ENCODE measurements at regions not wholly inside any gene's neighbourhood (a gene's known extent, or its start where the extent isn't known, plus 50 kb on each side); places are given as distances from the start of the nearest gene placed in this dataset.

DNA sequence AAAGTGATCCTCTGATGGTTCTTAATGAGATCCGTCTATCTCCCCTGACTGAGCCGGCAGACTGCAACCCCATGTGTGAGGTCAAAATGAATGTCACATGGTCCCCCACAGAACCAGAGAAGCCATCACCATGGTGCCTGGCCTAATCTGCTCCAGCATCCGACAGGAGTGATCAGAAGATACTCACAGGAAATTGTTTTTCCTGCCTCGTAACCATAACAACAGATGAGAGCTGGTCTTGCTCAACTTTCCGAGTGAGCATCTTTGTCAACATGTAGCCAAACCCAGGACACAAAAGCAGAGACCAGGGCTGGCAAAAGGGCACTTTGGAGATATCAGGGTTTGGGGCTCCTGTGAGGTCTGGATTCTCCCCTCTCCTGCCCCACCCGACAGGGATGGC is 72.1 kb upstream of the C14orf180 start:
- TF ChIP-seq, protein P1, sequence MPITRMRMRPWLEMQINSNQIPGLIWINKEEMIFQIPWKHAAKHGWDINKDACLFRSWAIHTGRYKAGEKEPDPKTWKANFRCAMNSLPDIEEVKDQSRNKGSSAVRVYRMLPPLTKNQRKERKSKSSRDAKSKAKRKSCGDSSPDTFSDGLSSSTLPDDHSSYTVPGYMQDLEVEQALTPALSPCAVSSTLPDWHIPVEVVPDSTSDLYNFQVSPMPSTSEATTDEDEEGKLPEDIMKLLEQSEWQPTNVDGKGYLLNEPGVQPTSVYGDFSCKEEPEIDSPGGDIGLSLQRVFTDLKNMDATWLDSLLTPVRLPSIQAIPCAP (CRISPR knock-in tag; IDR thresholded peaks at IDR 0.05): no peak
- no peak for TF ChIP-seq ZNF317 (CRISPR knock-in tag; IDR thresholded peaks at IDR 0.05; ENCODE audit: borderline replicate concordance, low read depth)
- TF ChIP-seq, protein P2, sequence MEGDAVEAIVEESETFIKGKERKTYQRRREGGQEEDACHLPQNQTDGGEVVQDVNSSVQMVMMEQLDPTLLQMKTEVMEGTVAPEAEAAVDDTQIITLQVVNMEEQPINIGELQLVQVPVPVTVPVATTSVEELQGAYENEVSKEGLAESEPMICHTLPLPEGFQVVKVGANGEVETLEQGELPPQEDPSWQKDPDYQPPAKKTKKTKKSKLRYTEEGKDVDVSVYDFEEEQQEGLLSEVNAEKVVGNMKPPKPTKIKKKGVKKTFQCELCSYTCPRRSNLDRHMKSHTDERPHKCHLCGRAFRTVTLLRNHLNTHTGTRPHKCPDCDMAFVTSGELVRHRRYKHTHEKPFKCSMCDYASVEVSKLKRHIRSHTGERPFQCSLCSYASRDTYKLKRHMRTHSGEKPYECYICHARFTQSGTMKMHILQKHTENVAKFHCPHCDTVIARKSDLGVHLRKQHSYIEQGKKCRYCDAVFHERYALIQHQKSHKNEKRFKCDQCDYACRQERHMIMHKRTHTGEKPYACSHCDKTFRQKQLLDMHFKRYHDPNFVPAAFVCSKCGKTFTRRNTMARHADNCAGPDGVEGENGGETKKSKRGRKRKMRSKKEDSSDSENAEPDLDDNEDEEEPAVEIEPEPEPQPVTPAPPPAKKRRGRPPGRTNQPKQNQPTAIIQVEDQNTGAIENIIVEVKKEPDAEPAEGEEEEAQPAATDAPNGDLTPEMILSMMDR (IDR thresholded peaks at IDR 0.05): no peak
- no peak for TF ChIP-seq CBFB (CRISPR knock-in tag; IDR thresholded peaks at IDR 0.05; ENCODE audit: low read depth)
- no peak for TF ChIP-seq ATF1 (CRISPR knock-in tag; IDR thresholded peaks at IDR 0.05)
- no peak for TF ChIP-seq ZNF416 (CRISPR knock-in tag; IDR thresholded peaks at IDR 0.05)
- TF ChIP-seq ZNF121 (CRISPR knock-in tag; IDR thresholded peaks at IDR 0.05): no peak
- TF ChIP-seq MXD4 (CRISPR knock-in tag; IDR thresholded peaks at IDR 0.05; ENCODE audit: borderline replicate concordance): no peak
- TF ChIP-seq, protein P3, sequence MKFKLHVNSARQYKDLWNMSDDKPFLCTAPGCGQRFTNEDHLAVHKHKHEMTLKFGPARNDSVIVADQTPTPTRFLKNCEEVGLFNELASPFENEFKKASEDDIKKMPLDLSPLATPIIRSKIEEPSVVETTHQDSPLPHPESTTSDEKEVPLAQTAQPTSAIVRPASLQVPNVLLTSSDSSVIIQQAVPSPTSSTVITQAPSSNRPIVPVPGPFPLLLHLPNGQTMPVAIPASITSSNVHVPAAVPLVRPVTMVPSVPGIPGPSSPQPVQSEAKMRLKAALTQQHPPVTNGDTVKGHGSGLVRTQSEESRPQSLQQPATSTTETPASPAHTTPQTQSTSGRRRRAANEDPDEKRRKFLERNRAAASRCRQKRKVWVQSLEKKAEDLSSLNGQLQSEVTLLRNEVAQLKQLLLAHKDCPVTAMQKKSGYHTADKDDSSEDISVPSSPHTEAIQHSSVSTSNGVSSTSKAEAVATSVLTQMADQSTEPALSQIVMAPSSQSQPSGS (CRISPR knock-in tag; IDR thresholded peaks at IDR 0.05; ENCODE audit: borderline replicate concordance, low read depth): no peak
- TF ChIP-seq ZBTB21 (CRISPR knock-in tag; IDR thresholded peaks at IDR 0.05; ENCODE audit: borderline replicate concordance): no peak
- no peak for TF ChIP-seq NR1H2 (CRISPR knock-in tag; IDR thresholded peaks at IDR 0.05)
- no peak for TF ChIP-seq NFYB (CRISPR knock-in tag; conservative IDR thresholded peaks at IDR 0.05; ENCODE audit: low read depth)
- TF ChIP-seq, protein P4, sequence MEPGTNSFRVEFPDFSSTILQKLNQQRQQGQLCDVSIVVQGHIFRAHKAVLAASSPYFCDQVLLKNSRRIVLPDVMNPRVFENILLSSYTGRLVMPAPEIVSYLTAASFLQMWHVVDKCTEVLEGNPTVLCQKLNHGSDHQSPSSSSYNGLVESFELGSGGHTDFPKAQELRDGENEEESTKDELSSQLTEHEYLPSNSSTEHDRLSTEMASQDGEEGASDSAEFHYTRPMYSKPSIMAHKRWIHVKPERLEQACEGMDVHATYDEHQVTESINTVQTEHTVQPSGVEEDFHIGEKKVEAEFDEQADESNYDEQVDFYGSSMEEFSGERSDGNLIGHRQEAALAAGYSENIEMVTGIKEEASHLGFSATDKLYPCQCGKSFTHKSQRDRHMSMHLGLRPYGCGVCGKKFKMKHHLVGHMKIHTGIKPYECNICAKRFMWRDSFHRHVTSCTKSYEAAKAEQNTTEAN (CRISPR knock-in tag; IDR thresholded peaks at IDR 0.05): no peak
- TF ChIP-seq, protein P5, sequence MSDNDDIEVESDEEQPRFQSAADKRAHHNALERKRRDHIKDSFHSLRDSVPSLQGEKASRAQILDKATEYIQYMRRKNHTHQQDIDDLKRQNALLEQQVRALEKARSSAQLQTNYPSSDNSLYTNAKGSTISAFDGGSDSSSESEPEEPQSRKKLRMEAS (CRISPR knock-in tag; IDR thresholded peaks at IDR 0.05): no peak

Measured in WTC11 (cell line).